ENCODE measurements at regions not wholly inside any gene's neighbourhood (a gene's known extent, or its start where the extent isn't known, plus 50 kb on each side); places are given as distances from the start of the nearest gene placed in this dataset.
"Not testable (repeated sequence)": the region's sequence is repeated elsewhere in the genome, so short reads cannot be mapped to it uniquely, and the experiment has no call there.

DNA sequence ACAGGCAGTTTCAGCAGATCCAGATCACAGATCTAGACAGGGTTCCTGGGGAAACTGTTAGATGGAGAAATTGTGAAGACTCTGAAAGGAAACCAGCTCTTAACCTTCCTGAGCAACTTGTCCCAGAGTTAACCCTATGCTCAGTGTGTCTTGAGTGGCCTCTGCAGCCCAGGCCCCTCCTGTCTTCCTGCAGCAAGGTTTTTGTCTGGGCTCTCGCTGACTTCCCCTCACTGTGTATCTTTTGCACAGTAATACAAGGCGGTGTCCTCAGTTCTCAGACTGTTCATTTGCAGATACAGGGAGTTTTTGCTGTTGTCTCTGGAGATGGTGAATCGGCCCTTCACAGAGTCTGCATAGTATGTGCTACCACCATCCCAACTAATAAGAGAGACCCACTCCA is 943.6 kb downstream of the TMEM121 start:
- not testable (repeated sequence) for H3K27ac Mint-ChIP-seq (ENCODE audit: unreplicated experiment); H3K4me1 Mint-ChIP-seq (ENCODE audit: unreplicated experiment); H3K27me3 Mint-ChIP-seq (ENCODE audit: unreplicated experiment); H3K36me3 Mint-ChIP-seq (ENCODE audit: unreplicated experiment); DNase-seq (ENCODE audit: extremely low spot score, unreplicated experiment); H3K4me3 Mint-ChIP-seq (ENCODE audit: unreplicated experiment)
- peaks cover 24% of the 10 kb centered on the region for H3K9me3 Mint-ChIP-seq (ENCODE audit: unreplicated experiment)

DNA sequence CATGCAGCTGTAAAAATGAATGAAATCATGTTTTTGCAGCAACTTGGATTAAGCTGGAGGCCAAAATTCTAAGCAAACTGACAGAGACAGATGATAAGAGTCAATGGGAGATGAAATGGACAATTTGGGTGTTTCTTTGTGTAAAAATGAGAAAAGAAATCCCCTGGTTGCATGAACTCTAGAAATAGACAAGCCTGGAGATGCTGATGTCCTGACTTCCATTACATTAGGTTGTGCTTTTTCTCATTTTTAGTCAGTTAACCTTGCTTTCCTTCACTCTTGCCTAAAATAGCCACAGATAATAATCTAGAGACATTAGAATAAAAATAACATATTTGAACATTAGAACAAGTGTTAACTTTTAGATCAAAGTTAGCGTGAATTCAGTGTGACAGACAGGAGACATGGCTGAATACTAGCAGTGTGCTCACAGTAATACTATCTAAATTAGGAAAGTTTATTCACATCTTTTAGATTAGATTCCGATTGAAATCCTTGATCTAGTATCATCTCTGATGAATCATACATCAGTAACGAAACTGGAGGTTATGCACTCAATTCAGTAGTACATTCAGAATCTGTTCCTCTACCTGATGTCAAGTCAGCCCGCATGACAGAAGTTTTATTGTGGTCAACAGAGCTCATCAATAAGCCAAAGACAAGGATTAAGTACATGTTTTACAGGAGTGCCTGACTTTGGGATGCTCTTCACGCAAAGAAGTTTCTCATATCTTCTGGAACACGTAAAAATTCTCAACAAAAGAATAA is 948.1 kb downstream of the TMEM121 start:
- DNase-seq (ENCODE audit: extremely low spot score, unreplicated experiment); H3K27me3 Mint-ChIP-seq (ENCODE audit: unreplicated experiment); H3K4me3 Mint-ChIP-seq (ENCODE audit: unreplicated experiment); H3K4me1 Mint-ChIP-seq (ENCODE audit: unreplicated experiment); H3K27ac Mint-ChIP-seq (ENCODE audit: unreplicated experiment); H3K36me3 Mint-ChIP-seq (ENCODE audit: unreplicated experiment): not testable (repeated sequence)
- peaks cover 13% of the 10 kb centered on the region for H3K9me3 Mint-ChIP-seq (ENCODE audit: unreplicated experiment)

DNA sequence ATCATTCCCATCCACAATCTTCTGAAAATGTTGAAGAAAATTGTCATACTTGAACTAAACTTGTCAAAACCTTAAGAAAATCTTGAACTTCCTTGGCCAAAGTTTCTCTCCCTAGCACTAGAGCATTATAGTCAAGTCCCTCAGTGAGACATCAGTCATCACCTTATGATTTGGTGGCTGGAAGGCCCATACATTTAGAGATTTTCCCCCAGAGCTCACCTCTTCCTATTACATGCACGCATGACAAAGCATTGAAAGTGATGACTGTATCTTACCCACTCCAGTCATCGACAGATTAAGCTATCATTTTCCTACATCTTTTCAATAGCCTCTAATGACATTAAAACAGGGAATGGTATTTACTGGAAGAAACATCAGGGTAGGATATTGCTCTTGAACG is 948.8 kb downstream of the TMEM121 start:
- H3K27me3 Mint-ChIP-seq (ENCODE audit: unreplicated experiment); H3K36me3 Mint-ChIP-seq (ENCODE audit: unreplicated experiment); H3K27ac Mint-ChIP-seq (ENCODE audit: unreplicated experiment); H3K4me3 Mint-ChIP-seq (ENCODE audit: unreplicated experiment); DNase-seq (ENCODE audit: extremely low spot score, unreplicated experiment); H3K4me1 Mint-ChIP-seq (ENCODE audit: unreplicated experiment): not testable (repeated sequence)
- H3K9me3 Mint-ChIP-seq (ENCODE audit: unreplicated experiment), result peaks cover 13% of the 10 kb centered on the region

DNA sequence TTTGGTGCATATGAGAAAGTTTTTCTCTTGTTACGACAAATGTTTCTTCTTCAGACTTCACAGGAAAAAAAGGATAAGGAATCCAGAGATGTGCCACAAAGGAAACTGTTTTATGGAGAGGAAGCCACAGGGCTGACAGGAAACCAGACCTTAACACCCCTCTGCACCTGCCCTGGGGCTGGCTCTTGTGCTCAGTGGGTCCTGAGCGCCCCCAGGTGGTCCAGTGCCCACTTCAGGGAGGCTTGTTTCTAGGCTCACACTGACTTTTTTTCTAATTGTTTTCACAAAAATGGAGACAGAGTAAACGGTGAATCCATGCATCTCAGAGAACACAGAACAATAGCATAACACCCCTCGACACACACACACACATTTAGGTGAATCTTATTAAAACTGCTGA is 951.2 kb downstream of the TMEM121 start:
- not testable (repeated sequence) for H3K4me3 Mint-ChIP-seq (ENCODE audit: unreplicated experiment); H3K4me1 Mint-ChIP-seq (ENCODE audit: unreplicated experiment); DNase-seq (ENCODE audit: extremely low spot score, unreplicated experiment); H3K9me3 Mint-ChIP-seq (ENCODE audit: unreplicated experiment); H3K27me3 Mint-ChIP-seq (ENCODE audit: unreplicated experiment); H3K27ac Mint-ChIP-seq (ENCODE audit: unreplicated experiment); H3K36me3 Mint-ChIP-seq (ENCODE audit: unreplicated experiment)

DNA sequence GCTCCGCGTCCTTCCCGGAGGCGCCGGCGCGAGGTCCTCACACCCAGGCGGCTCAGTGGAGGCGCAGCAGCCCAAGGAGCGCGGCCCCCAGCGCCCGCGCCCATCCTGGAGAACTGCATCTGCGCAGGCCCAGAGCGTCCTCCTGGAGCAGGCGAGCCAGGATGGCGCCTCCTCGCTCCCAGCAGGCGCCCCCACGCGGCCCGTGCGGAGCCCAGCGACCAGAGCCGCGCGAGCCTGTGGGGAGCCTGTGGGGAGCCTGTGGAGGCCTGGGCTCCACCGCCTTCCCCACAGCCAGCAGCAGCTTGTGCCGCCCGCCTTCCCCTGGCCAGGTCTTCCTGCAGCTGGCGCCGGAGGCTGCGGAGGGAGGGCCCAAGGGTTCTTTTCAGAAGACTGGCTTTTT is 953.9 kb downstream of the TMEM121 start:
- H3K4me3 Mint-ChIP-seq (ENCODE audit: unreplicated experiment); H3K9me3 Mint-ChIP-seq (ENCODE audit: unreplicated experiment); H3K27me3 Mint-ChIP-seq (ENCODE audit: unreplicated experiment): not testable (repeated sequence)

DNA sequence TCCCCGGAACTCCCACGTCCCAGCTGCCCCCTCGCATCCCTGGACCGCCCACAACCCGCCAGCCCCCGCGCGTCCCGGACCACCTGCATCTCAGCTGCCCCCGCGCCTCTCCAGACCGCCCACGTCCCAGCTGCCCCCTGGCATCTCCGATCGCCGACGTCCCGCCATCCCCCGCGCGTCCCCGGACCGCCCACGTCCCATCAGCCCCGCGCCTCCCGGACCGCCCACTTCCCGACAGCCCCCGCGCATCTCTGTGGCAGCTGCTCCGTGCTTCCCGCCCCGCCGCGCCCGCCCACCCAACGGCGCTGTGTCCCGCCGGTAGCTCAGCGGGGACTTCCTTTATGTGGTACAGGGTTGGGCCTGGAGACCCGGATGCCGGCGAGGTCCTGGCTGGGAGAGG is 955.8 kb downstream of the TMEM121 start:
- not testable (repeated sequence) for H3K27ac Mint-ChIP-seq (ENCODE audit: unreplicated experiment); DNase-seq (ENCODE audit: extremely low spot score, unreplicated experiment); H3K4me3 Mint-ChIP-seq (ENCODE audit: unreplicated experiment); H3K4me1 Mint-ChIP-seq (ENCODE audit: unreplicated experiment); H3K27me3 Mint-ChIP-seq (ENCODE audit: unreplicated experiment); H3K36me3 Mint-ChIP-seq (ENCODE audit: unreplicated experiment); H3K9me3 Mint-ChIP-seq (ENCODE audit: unreplicated experiment)

More for the DNA sequence above, 953.9 kb downstream of the TMEM121 start:
- H3K27ac Mint-ChIP-seq (ENCODE audit: unreplicated experiment); H3K4me1 Mint-ChIP-seq (ENCODE audit: unreplicated experiment); H3K36me3 Mint-ChIP-seq (ENCODE audit: unreplicated experiment); DNase-seq (ENCODE audit: extremely low spot score, unreplicated experiment): not testable (repeated sequence)

DNA sequence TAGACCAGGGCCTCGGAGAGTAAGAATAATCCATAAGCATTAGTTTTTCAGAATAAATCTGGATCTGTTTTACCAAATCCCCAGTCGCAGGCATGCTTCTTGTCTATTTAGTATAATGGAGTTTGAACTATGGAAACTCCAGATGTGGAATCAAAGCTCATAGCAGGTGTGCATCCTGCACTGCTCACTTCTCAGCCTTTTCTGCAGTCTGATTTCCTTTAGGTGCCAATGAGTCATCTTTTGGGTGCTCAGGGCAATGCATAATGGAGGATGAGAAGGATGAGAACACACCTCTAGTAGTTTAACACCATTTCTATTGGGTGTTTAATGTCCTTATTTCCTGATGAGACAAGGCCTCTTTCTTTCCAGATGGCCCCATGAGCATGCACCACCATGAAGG is 961.2 kb downstream of the TMEM121 start:
- no peak for DNase-seq (ENCODE audit: extremely low spot score, unreplicated experiment)
- H3K27me3 Mint-ChIP-seq (ENCODE audit: unreplicated experiment), result no peaks in the 10 kb centered on the region
- H3K9me3 Mint-ChIP-seq (ENCODE audit: unreplicated experiment), result peaks cover 38% of the 10 kb centered on the region
- H3K4me1 Mint-ChIP-seq (ENCODE audit: unreplicated experiment), result no peaks in the 10 kb centered on the region
- H3K4me3 Mint-ChIP-seq (ENCODE audit: unreplicated experiment), result no peak overlapping the region
- TF ChIP-seq, protein P1, sequence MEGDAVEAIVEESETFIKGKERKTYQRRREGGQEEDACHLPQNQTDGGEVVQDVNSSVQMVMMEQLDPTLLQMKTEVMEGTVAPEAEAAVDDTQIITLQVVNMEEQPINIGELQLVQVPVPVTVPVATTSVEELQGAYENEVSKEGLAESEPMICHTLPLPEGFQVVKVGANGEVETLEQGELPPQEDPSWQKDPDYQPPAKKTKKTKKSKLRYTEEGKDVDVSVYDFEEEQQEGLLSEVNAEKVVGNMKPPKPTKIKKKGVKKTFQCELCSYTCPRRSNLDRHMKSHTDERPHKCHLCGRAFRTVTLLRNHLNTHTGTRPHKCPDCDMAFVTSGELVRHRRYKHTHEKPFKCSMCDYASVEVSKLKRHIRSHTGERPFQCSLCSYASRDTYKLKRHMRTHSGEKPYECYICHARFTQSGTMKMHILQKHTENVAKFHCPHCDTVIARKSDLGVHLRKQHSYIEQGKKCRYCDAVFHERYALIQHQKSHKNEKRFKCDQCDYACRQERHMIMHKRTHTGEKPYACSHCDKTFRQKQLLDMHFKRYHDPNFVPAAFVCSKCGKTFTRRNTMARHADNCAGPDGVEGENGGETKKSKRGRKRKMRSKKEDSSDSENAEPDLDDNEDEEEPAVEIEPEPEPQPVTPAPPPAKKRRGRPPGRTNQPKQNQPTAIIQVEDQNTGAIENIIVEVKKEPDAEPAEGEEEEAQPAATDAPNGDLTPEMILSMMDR (IDR thresholded peaks at IDR 0.05), result no peak
- no peak overlapping the region for H3K27ac Mint-ChIP-seq (ENCODE audit: unreplicated experiment)
- no peaks in the 10 kb centered on the region for H3K36me3 Mint-ChIP-seq (ENCODE audit: unreplicated experiment)

DNA sequence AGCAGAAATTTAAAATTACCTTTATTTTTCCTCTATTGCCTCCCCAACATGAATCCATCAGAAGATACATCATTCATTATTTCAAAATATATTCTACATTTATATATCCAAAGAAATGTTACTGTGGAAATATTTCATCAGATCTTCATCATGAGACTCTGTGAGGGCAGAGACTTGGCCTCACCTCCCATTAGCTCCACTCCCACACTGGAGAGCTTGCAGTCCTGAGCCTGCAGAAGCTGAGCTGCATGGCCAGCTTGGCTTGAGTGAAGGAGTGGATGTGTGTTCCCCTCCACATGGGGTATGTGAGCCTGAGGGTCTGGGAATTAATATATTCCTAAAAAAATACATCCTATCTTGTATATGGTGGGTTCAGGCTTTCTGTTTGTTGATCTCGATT is 961.9 kb downstream of the TMEM121 start:
- H3K4me1 Mint-ChIP-seq (ENCODE audit: unreplicated experiment), result no peaks in the 10 kb centered on the region
- no peaks in the 10 kb centered on the region for H3K36me3 Mint-ChIP-seq (ENCODE audit: unreplicated experiment)
- no peak overlapping the region for H3K4me3 Mint-ChIP-seq (ENCODE audit: unreplicated experiment)
- TF ChIP-seq, protein P1 (IDR thresholded peaks at IDR 0.05), result no peak
- no peak overlapping the region for H3K27ac Mint-ChIP-seq (ENCODE audit: unreplicated experiment)
- no peak for DNase-seq (ENCODE audit: extremely low spot score, unreplicated experiment)
- no peaks in the 10 kb centered on the region for H3K27me3 Mint-ChIP-seq (ENCODE audit: unreplicated experiment)
- peaks cover 38% of the 10 kb centered on the region for H3K9me3 Mint-ChIP-seq (ENCODE audit: unreplicated experiment)

All from osteocyte (in vitro differentiated cells).